ENCODE measurements at regions not wholly inside any gene's neighbourhood (a gene's known extent, or its start where the extent isn't known, plus 50 kb on each side); places are given as distances from the start of the nearest gene placed in this dataset.

GRCh38 chr1:5459839-5460610 lies 532.2 kb downstream of the NPHP4 start:
- TF ChIP-seq POLR2A (IDR thresholded peaks at IDR 0.05), result no peak
- TF ChIP-seq CTCF (IDR thresholded peaks at IDR 0.05), result no peak

Measured in lower leg skin (tissue), 3 donors.